ENCODE measurements at regions not wholly inside any gene's neighbourhood (a gene's known extent, or its start where the extent isn't known, plus 50 kb on each side); places are given as distances from the start of the nearest gene placed in this dataset.

GRCh38 chr7:66542528-66543269 lies 86.0 kb upstream of the KCTD7 start (continued):
- TF ChIP-seq ZNF462 (CRISPR knock-in tag; IDR thresholded peaks at IDR 0.05), result no peak
- TF ChIP-seq EZH2 (IDR thresholded peaks at IDR 0.05; ENCODE audit: low read depth, unreplicated experiment), result no peak
- TF ChIP-seq POLR2AphosphoS5 (IDR thresholded peaks at IDR 0.05; ENCODE audit: low read depth), result no peak

DNA sequence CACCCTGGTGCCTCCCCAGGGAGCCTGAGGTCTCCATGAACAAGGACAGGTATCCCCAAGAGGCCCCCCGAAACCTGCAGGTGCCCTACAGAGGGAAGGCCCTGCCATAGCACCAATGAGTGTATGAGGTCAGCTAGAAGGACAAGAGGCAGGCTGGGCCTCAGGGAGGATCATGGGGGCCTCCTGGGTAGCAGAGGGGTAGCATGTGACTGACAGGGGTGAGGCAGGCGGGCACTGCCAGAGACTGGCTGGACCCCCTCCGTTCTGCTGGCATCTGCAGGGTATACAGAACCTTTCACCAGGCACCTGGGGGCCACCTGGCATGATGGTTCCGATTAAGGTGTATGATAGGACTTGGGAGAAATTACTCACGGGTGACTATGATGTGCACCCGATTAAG lies 79.2 kb upstream of the KCTD7 start:
- no peaks in the 10 kb centered on the region for H3K4me1 Mint-ChIP-seq
- TF ChIP-seq STAT1 (IDR thresholded peaks at IDR 0.05; ENCODE audit: unreplicated experiment) (no peak), POLR2AphosphoS5 (IDR thresholded peaks at IDR 0.05; ENCODE audit: low read depth) (no peak), EZH2 (IDR thresholded peaks at IDR 0.05; ENCODE audit: low read depth, unreplicated experiment) (no peak), ZNF331 (CRISPR knock-in tag; IDR thresholded peaks at IDR 0.05; ENCODE audit: low read depth) (no peak), NANOG (IDR thresholded peaks at IDR 0.05; ENCODE audit: borderline replicate concordance) (no peak), CREB1 (CRISPR knock-in tag; IDR thresholded peaks at IDR 0.05; ENCODE audit: low read depth) (no peak), REST (IDR thresholded peaks at IDR 0.05; ENCODE audit: unreplicated experiment) (no peak), ZNF114 (CRISPR knock-in tag; IDR thresholded peaks at IDR 0.05) (no peak), JUNB (IDR thresholded peaks at IDR 0.05; ENCODE audit: unreplicated experiment) (no peak)
- TF ChIP-seq, protein P1, sequence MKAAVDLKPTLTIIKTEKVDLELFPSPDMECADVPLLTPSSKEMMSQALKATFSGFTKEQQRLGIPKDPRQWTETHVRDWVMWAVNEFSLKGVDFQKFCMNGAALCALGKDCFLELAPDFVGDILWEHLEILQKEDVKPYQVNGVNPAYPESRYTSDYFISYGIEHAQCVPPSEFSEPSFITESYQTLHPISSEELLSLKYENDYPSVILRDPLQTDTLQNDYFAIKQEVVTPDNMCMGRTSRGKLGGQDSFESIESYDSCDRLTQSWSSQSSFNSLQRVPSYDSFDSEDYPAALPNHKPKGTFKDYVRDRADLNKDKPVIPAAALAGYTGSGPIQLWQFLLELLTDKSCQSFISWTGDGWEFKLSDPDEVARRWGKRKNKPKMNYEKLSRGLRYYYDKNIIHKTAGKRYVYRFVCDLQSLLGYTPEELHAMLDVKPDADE (IDR thresholded peaks at IDR 0.05), result no peak
- TF ChIP-seq, protein P2, sequence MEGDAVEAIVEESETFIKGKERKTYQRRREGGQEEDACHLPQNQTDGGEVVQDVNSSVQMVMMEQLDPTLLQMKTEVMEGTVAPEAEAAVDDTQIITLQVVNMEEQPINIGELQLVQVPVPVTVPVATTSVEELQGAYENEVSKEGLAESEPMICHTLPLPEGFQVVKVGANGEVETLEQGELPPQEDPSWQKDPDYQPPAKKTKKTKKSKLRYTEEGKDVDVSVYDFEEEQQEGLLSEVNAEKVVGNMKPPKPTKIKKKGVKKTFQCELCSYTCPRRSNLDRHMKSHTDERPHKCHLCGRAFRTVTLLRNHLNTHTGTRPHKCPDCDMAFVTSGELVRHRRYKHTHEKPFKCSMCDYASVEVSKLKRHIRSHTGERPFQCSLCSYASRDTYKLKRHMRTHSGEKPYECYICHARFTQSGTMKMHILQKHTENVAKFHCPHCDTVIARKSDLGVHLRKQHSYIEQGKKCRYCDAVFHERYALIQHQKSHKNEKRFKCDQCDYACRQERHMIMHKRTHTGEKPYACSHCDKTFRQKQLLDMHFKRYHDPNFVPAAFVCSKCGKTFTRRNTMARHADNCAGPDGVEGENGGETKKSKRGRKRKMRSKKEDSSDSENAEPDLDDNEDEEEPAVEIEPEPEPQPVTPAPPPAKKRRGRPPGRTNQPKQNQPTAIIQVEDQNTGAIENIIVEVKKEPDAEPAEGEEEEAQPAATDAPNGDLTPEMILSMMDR (conservative IDR thresholded peaks at IDR 0.05; ENCODE audit: low read depth in 2 of 2), result no peak

More for the DNA sequence above, 79.2 kb upstream of the KCTD7 start:
- 0 out of 2 replicates have a peak, but pooled peaks cover 3% of the 10 kb centered on the region for H3F3A ChIP-seq (replicated peaks; ENCODE audit: low read depth)
- Mint-ChIP-seq H3K27me3 (ENCODE audit: insufficient read depth, low read depth, poor library complexity) (peaks cover 2% of the 10 kb centered on the region), H3K9me3 (no peaks in the 10 kb centered on the region), H3K36me3 (ENCODE audit: low read depth) (peaks cover 60% of the 10 kb centered on the region), H3K27ac (no peak overlapping the region), H3K4me3 (no peak overlapping the region)
- H3K36me3 ChIP-seq (ENCODE audit: insufficient read depth), result peaks cover 14% of the 10 kb centered on the region
- no peak overlapping the region for H3K4me3 ChIP-seq
- DNase-seq (ENCODE audit: low spot score) (no peak), ATAC-seq (no peak)
- H4K20me1 ChIP-seq (replicated peaks; ENCODE audit: insufficient read depth), result peaks cover 5% of the 10 kb centered on the region; the same call in 1 of the 2 replicates
- H2AFZ ChIP-seq, result no peak overlapping the region
- H3K4me1 ChIP-seq (ENCODE audit: insufficient read depth), result no peaks in the 10 kb centered on the region
- H3K79me2 ChIP-seq (replicated peaks; ENCODE audit: insufficient read depth), result no peaks in the 10 kb centered on the region
- H3K9me2 ChIP-seq (ENCODE audit: insufficient read depth), result no peaks in the 10 kb centered on the region
- H3K4me2 ChIP-seq, result no peak overlapping the region
- H3K27me3 ChIP-seq (ENCODE audit: insufficient read depth), result no peaks in the 10 kb centered on the region
- no peak overlapping the region for H3K27ac ChIP-seq (ENCODE audit: low read depth)
